Activated naive CD8-positive, alpha-beta T cell (primary cell): ENCODE measurements at regions not wholly inside any gene's neighbourhood (a gene's known extent, or its start where the extent isn't known, plus 50 kb on each side); places are given as distances from the start of the nearest gene placed in this dataset.
"Not testable (repeated sequence)": the region's sequence is repeated elsewhere in the genome, so short reads cannot be mapped to it uniquely, and the experiment has no call there.

ENCODE experiments used
- H3K27ac Mint-ChIP-seq: one replicate; pipeline ENCODE4 v1.8.0; 2021; ENCODE audit warnings: mixed read lengths
- H3K27me3 Mint-ChIP-seq: one replicate; pipeline ENCODE4 v1.8.0; 2021; ENCODE audit warnings: mixed read lengths
- H3K36me3 Mint-ChIP-seq: one replicate; pipeline ENCODE4 v1.8.0; 2021; ENCODE audit warnings: mixed read lengths
- H3K4me1 Mint-ChIP-seq: one replicate; pipeline ENCODE4 v1.8.0; 2021; ENCODE audit warnings: low read depth, mixed read lengths
- H3K4me3 Mint-ChIP-seq: one replicate; pipeline ENCODE4 v1.8.0; 2021; ENCODE audit warnings: mild to moderate bottlenecking, mixed read lengths
- H3K9me3 Mint-ChIP-seq: one replicate; pipeline ENCODE4 v1.8.0; 2021; ENCODE audit warnings: low read depth, mixed read lengths

GRCh38 chr6:145092554-145092953 is 642.8 kb downstream of the EPM2A start:
- Mint-ChIP-seq H3K4me1 (no peaks in the 10 kb centered on the region), H3K27ac (no peak overlapping the region), H3K9me3 (peaks cover 3% of the 10 kb centered on the region), H3K4me3 (no peak overlapping the region), H3K27me3 (peaks cover 2% of the 10 kb centered on the region), H3K36me3 (no peaks in the 10 kb centered on the region)

DNA sequence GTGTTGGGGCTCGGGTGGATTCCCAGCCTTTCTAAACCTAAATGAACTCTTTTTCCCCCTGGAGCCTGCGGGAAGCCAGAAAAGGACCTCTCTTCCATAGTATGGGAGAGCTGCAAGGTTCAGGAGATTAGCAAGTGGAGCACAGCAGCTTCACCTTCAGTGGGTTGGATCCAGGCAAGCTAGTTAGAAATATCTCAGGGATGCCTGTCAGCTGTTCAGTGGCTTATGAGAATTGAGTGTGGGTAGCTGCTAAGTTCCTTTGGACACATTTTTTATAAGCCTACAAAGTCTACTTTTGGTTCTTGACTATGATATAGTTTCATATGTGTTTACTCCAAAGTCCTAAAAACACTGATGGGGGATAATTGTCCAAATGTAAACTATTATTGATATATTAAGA is 642.1 kb downstream of the EPM2A start:
- Mint-ChIP-seq H3K9me3 (peaks cover 6% of the 10 kb centered on the region), H3K4me3 (no peak overlapping the region), H3K27me3 (peaks cover 2% of the 10 kb centered on the region), H3K36me3 (no peaks in the 10 kb centered on the region), H3K27ac (no peak overlapping the region), H3K4me1 (no peaks in the 10 kb centered on the region)

DNA sequence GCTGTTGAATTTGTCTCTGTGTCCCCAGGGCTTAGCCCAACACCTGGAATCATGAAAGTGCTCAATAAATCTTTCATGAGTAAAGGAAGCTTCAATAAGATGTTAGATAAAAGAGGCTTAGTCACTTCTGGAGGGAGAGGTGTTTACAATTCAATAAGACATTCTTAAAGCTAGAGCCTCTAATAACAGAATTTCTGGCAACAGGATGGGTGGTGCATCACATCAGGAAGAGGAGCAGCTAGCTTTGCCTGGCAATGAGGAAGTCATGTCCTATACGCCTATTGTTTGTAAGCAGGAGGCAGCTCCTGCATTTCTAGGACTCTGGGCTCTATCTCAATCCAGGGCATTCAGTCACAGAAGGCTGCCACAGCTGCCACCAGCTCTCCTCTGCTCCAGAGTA is 638.5 kb downstream of the EPM2A start:
- Mint-ChIP-seq H3K4me1 (no peaks in the 10 kb centered on the region), H3K36me3 (no peaks in the 10 kb centered on the region), H3K27ac (no peak overlapping the region), H3K27me3 (peaks cover 3% of the 10 kb centered on the region), H3K4me3 (no peak overlapping the region), H3K9me3 (peaks cover 8% of the 10 kb centered on the region)

DNA sequence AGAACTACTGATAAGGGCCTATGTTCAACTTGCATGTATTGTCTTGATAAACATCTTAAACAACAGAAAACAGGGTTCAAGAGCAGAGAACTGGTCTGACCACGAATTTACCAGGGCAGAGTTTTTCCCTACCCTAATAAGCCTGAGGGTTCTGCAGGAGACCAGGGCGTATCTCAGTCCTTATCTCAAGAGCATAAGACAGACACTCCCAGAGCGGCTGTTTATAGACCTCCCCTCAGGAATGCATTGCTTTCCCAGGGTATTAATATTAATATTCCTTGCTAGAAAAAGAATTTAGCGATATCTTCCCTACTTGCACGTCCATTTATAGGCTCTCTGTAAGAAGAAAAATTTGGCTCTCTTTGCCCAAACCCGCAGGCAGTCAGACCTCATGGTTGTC is 637.2 kb downstream of the EPM2A start:
- H3K9me3 Mint-ChIP-seq, H3K4me3 Mint-ChIP-seq, H3K4me1 Mint-ChIP-seq, H3K36me3 Mint-ChIP-seq, H3K27me3 Mint-ChIP-seq, H3K27ac Mint-ChIP-seq: not testable (repeated sequence)

DNA sequence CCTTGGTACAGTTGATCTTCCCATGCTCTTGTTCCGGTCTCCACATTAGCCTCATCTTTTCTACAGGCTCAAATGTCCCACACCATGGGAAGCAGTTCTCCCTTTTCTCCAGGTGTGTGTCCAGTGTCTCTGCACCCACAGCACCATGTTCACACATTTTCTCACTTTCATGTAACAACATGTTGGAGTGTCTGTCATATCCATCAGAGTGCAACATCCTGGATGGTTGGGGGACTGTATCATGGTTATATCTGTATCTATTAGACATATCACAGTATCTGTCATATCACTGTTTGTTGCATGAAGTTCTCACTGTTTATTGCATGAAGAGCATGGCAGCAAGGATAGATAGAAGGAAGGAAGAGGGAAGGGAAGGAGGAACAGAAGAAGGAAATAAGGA is 635.6 kb downstream of the EPM2A start:
- H3K36me3 Mint-ChIP-seq, result no peaks in the 10 kb centered on the region
- peaks cover 3% of the 10 kb centered on the region for H3K27me3 Mint-ChIP-seq
- H3K27ac Mint-ChIP-seq, result no peak overlapping the region
- peaks cover 8% of the 10 kb centered on the region for H3K9me3 Mint-ChIP-seq
- H3K4me3 Mint-ChIP-seq, result no peak overlapping the region
- H3K4me1 Mint-ChIP-seq, result no peaks in the 10 kb centered on the region

DNA sequence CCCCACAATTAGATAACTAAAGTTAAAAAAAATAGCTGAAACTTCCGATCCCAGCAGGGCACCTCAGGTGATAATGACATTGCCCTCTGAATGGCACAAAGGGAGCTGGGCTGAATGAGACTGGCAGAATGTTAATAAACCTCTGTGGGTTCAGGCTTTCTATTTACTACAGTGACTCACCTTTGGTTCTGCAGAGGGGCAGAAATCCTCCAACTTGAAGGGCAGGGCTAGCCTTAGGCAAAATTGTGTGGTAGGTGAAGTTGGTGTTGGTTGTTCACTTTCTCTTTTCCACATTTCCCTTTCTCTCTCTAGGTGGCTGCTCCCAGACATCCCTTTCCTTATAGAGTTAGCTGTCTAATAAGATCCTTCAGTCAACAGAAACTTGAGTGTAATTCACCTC is 625.2 kb downstream of the EPM2A start:
- H3K36me3 Mint-ChIP-seq, result no peaks in the 10 kb centered on the region
- H3K4me3 Mint-ChIP-seq, result no peak overlapping the region
- no peak overlapping the region for H3K27ac Mint-ChIP-seq
- H3K27me3 Mint-ChIP-seq, result peaks cover 12% of the 10 kb centered on the region
- no peaks in the 10 kb centered on the region for H3K9me3 Mint-ChIP-seq
- H3K4me1 Mint-ChIP-seq, result no peaks in the 10 kb centered on the region

GRCh38 chr6:145111407-145111806 is 623.9 kb downstream of the EPM2A start:
- H3K4me1 Mint-ChIP-seq, result not testable (repeated sequence)

DNA sequence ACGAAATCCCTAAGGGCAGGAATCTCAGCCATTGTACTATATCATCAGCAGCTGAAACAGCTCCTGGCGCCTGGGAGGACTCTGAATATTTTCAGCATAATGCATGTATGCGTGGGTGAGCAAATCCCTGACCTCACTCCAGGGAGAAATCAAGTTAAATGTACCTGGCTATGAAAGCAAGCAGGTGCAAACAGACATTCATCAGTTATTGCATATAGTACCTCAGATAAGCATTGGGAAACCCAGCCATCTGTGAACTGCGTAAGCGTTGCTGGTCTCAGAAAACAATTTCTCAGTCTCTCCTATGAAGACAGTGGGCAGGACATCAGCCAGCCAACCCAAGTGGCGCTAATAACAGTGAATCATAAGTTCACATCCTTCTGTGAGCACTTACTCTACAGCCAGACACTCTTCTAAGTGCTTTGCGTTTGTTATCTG is 622.6 kb downstream of the EPM2A start:
- H3K27ac Mint-ChIP-seq, result no peak overlapping the region
- no peaks in the 10 kb centered on the region for H3K9me3 Mint-ChIP-seq
- no peaks in the 10 kb centered on the region for H3K36me3 Mint-ChIP-seq
- H3K4me3 Mint-ChIP-seq, result no peak overlapping the region
- H3K4me1 Mint-ChIP-seq, result no peaks in the 10 kb centered on the region
- peaks cover 13% of the 10 kb centered on the region for H3K27me3 Mint-ChIP-seq

More at GRCh38 chr6:145111407-145111806, 623.9 kb downstream of the EPM2A start:
- H3K36me3 Mint-ChIP-seq, H3K9me3 Mint-ChIP-seq, H3K4me3 Mint-ChIP-seq, H3K27ac Mint-ChIP-seq: not testable (repeated sequence)
- H3K27me3 Mint-ChIP-seq, result peaks cover 13% of the 10 kb centered on the region

GRCh38 chr6:145115638-145116037 is 619.7 kb downstream of the EPM2A start:
- H3K27me3 Mint-ChIP-seq, result peaks cover 10% of the 10 kb centered on the region
- H3K4me1 Mint-ChIP-seq, result no peaks in the 10 kb centered on the region
- H3K36me3 Mint-ChIP-seq, result no peaks in the 10 kb centered on the region
- no peak overlapping the region for H3K27ac Mint-ChIP-seq
- H3K9me3 Mint-ChIP-seq, result no peaks in the 10 kb centered on the region
- H3K4me3 Mint-ChIP-seq, result no peak overlapping the region

- no peaks in the 10 kb centered on the region for H3K9me3 Mint-ChIP-seq
- no peak overlapping the region for H3K27ac Mint-ChIP-seq
- H3K4me3 Mint-ChIP-seq, result no peak overlapping the region
- H3K36me3 Mint-ChIP-seq, result no peaks in the 10 kb centered on the region
- peaks cover 10% of the 10 kb centered on the region for H3K27me3 Mint-ChIP-seq
- no peaks in the 10 kb centered on the region for H3K4me1 Mint-ChIP-seq
Observed at GRCh38 chr6:145116591-145117178, 618.6 kb downstream of the EPM2A start.

GRCh38 chr6:145118224-145118623 is 617.1 kb downstream of the EPM2A start:
- Mint-ChIP-seq H3K9me3 (no peaks in the 10 kb centered on the region), H3K4me3 (no peak overlapping the region), H3K4me1 (no peaks in the 10 kb centered on the region), H3K36me3 (no peaks in the 10 kb centered on the region), H3K27ac (no peak overlapping the region), H3K27me3 (peaks cover 3% of the 10 kb centered on the region)

DNA sequence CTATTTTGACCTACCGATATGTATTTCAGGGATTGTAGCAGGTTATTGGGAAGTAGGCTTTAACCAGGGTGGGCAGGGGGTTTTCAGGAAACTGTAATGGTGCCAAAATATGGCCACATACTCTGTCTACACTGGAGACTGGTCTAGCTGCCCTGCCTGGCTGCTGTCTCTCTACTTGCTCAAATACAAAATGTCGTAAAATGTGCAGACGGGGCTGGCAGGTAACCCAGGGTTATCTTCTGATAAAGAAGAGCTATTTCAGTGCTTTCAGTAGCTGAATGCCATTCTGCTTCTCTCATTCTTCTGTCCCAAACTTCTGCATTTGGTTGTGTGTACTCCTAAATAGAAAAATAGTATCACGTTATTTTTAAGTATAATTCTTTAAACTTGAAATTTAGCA is 616.2 kb downstream of the EPM2A start:
- Mint-ChIP-seq H3K4me1 (no peaks in the 10 kb centered on the region), H3K27ac (no peak overlapping the region), H3K9me3 (peaks cover 5% of the 10 kb centered on the region), H3K4me3 (no peak overlapping the region), H3K36me3 (no peaks in the 10 kb centered on the region), H3K27me3 (peaks cover 6% of the 10 kb centered on the region)

DNA sequence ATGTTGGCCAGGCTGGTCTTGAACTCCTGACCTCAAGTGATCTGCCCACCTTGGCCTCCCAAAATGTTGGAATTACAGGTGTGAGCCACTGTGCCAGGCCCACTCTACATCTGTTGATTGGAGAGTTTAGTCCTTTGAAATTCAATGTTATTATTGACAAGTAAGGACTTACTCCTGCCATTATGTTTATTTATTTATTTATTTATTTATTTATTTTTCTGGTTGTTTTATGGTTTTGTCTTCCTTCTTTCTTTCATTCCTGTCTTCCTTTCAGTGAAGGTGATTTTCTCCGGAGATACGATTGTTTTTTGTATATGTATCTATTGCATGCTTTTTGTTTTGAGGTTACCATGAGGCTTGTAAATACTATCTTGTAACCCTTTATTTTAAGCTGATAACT is 602.6 kb downstream of the EPM2A start:
- Mint-ChIP-seq H3K36me3 (no peaks in the 10 kb centered on the region), H3K4me3 (no peak overlapping the region), H3K9me3 (peaks cover 3% of the 10 kb centered on the region), H3K4me1 (no peaks in the 10 kb centered on the region), H3K27ac (no peak overlapping the region), H3K27me3 (peaks cover 8% of the 10 kb centered on the region)

DNA sequence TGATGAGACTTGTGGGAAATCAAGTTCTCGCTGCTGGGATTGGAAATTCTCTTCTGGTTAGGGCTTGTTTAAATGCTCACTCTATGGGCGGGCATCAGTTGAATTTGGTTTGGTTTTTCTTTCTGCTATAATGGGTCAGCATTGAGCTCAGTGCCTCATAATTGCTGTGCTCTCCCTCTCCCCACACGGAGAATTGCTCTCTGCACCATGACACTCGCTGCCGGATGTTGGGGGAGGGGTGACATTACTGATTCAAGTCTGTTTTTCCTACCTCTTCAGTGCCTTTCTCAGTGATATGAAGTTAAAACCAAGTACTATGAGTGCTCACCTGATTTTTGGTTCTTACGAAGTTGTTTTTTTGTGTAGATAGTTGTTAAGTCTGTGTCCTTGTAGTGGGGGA is 599.6 kb downstream of the EPM2A start:
- no peak overlapping the region for H3K4me3 Mint-ChIP-seq
- no peaks in the 10 kb centered on the region for H3K9me3 Mint-ChIP-seq
- H3K27me3 Mint-ChIP-seq, result peaks cover 11% of the 10 kb centered on the region
- H3K27ac Mint-ChIP-seq, result no peak overlapping the region
- H3K4me1 Mint-ChIP-seq, result no peaks in the 10 kb centered on the region
- no peaks in the 10 kb centered on the region for H3K36me3 Mint-ChIP-seq

DNA sequence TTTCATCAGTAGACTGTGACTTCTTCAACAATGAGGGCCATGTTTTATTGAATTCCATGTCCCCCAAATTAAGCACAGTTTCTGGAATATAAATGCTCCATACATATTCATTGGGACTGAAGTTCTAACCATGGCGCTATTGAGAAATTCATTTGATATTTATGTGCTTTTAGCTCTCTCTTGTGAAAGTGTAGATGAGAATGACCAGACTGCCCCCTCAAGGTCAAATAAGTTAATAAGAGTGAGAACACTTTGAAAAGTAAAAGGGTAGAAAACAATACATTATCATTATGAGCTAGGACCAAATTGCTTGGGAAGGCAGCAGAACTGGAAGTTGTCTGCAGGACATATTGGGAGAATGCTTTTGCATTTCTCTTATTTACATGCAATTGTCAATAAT is 597.9 kb downstream of the EPM2A start:
- Mint-ChIP-seq H3K27me3 (peaks cover 11% of the 10 kb centered on the region), H3K4me3 (no peak overlapping the region), H3K36me3 (no peaks in the 10 kb centered on the region), H3K27ac (no peak overlapping the region), H3K4me1 (no peaks in the 10 kb centered on the region), H3K9me3 (no peaks in the 10 kb centered on the region)

DNA sequence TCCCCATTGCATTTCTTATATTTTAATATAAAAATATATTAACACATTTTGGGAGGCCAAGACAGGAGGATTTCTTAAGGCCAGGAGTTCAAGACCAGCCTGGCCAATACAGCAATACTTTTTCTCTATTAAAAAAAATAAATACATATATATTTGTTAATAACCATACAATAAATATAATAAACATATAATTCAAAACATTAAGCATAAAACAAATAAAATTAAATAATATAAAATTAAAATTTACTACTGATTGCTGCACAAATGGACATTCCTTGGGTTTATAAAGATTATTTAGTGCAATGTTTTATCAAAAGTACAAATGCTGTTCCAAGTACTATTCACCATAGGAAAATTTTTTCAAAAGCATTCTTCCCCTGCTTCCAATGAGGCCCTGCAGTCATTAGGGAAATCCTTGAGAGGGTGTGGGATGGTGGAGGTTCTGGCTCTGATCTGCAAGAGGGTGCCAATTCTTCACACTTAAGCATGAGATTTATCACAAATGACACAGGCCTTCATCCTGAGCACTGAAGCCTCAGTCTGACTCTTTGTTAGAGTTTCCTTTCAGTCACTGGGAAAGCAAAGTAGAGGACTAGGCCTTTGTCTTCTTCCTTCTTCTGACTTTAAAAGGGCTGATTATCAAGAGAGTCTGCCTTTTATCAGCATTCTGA is 596.7 kb downstream of the EPM2A start:
- H3K36me3 Mint-ChIP-seq, result no peaks in the 10 kb centered on the region
- no peaks in the 10 kb centered on the region for H3K9me3 Mint-ChIP-seq
- no peaks in the 10 kb centered on the region for H3K4me1 Mint-ChIP-seq
- no peak overlapping the region for H3K4me3 Mint-ChIP-seq
- no peak overlapping the region for H3K27ac Mint-ChIP-seq
- H3K27me3 Mint-ChIP-seq, result peaks cover 11% of the 10 kb centered on the region
